NT2/D1 (cell line): ENCODE measurements at regions not wholly inside any gene's neighbourhood (a gene's known extent, or its start where the extent isn't known, plus 50 kb on each side); places are given as distances from the start of the nearest gene placed in this dataset.

ENCODE experiments used
- YY1 ChIP-seq: IDR thresholded peaks from 2 replicates; pipeline ENCODE4 v1.6.1; 2011; ENCODE audit not compliant: insufficient read length, insufficient read depth
- ZNF274 ChIP-seq: IDR thresholded peaks from 2 replicates; pipeline ENCODE4 v1.6.1; 2011; ENCODE audit warnings: mild to moderate bottlenecking, low read depth, low read length

GRCh38 chr1:98121646-98122045, 200.8 kb upstream of the DPYD start:
- no peak for TF ChIP-seq ZNF274
- TF ChIP-seq YY1 = no peak
